ENCODE measurements at regions not wholly inside any gene's neighbourhood (a gene's known extent, or its start where the extent isn't known, plus 50 kb on each side); places are given as distances from the start of the nearest gene placed in this dataset.

- no peak for DNase-seq (ENCODE audit: low read depth, low spot score)
- in situ Hi-C loops (cut with HindIII; ENCODE audit: low sequenced_read_pairs) = no loop called here
- TF ChIP-seq CTCF (IDR thresholded peaks at IDR 0.05; ENCODE audit: low read depth, low read length) = no peak
- H3K4me3 ChIP-seq (ENCODE audit: low read depth, low read length) = no peak overlapping the region
These were observed 356.3 kb downstream of the USP25 start for GRCh38 chr21:16086121-16086520.

GRCh38 chr21:16086936-16087335, 357.2 kb downstream of the USP25 start:
- H3K4me3 ChIP-seq (ENCODE audit: low read depth, low read length) = no peak overlapping the region
- TF ChIP-seq CTCF (IDR thresholded peaks at IDR 0.05; ENCODE audit: low read depth, low read length) = no peak
- in situ Hi-C loops (cut with HindIII; ENCODE audit: low sequenced_read_pairs) = no loop called here
- DNase-seq (ENCODE audit: low read depth, low spot score) = no peak

- in situ Hi-C loops (cut with HindIII; ENCODE audit: low sequenced_read_pairs) = no loop called here
- no peak for TF ChIP-seq CTCF (IDR thresholded peaks at IDR 0.05; ENCODE audit: low read depth, low read length)
These were observed 357.7 kb downstream of the USP25 start for GRCh38 chr21:16087523-16087922.

GRCh38 chr21:16088056-16088455, 358.3 kb downstream of the USP25 start:
- TF ChIP-seq CTCF (IDR thresholded peaks at IDR 0.05; ENCODE audit: low read depth, low read length) = no peak
- in situ Hi-C loops (cut with HindIII; ENCODE audit: low sequenced_read_pairs) = no loop called here
- no peak for DNase-seq (ENCODE audit: low read depth, low spot score)
- no peak overlapping the region for H3K4me3 ChIP-seq (ENCODE audit: low read depth, low read length)

More at GRCh38 chr21:16087523-16087922, 357.7 kb downstream of the USP25 start:
- no peak overlapping the region for H3K4me3 ChIP-seq (ENCODE audit: low read depth, low read length)
- no peak for DNase-seq (ENCODE audit: low read depth, low spot score)

GRCh38 chr21:16095005-16095404, 365.2 kb downstream of the USP25 start:
- in situ Hi-C loops (cut with HindIII; ENCODE audit: low sequenced_read_pairs) = no loop called here
- no peak for DNase-seq (ENCODE audit: low read depth, low spot score)
- TF ChIP-seq CTCF (IDR thresholded peaks at IDR 0.05; ENCODE audit: low read depth, low read length) = no peak
- H3K4me3 ChIP-seq (ENCODE audit: low read depth, low read length) = no peak overlapping the region

- no peak for TF ChIP-seq CTCF (IDR thresholded peaks at IDR 0.05; ENCODE audit: low read depth, low read length)
- no peak for DNase-seq (ENCODE audit: low read depth, low spot score)
- H3K4me3 ChIP-seq (ENCODE audit: low read depth, low read length) = no peak overlapping the region
- in situ Hi-C loops (cut with HindIII; ENCODE audit: low sequenced_read_pairs) = no loop called here
These were observed 367.2 kb downstream of the USP25 start for GRCh38 chr21:16096988-16097387.

GRCh38 chr21:16102113-16102512, 372.3 kb downstream of the USP25 start:
- in situ Hi-C loops (cut with HindIII; ENCODE audit: low sequenced_read_pairs) = no loop called here
- no peak for DNase-seq (ENCODE audit: low read depth, low spot score)
- no peak for TF ChIP-seq CTCF (IDR thresholded peaks at IDR 0.05; ENCODE audit: low read depth, low read length)
- no peak overlapping the region for H3K4me3 ChIP-seq (ENCODE audit: low read depth, low read length)

All from astrocyte of the spinal cord (primary cell).